Retina (tissue), 1 donor: ENCODE measurements at regions not wholly inside any gene's neighbourhood (a gene's known extent, or its start where the extent isn't known, plus 50 kb on each side); places are given as distances from the start of the nearest gene placed in this dataset.

Source experiments
- DNase-seq: peaks from one replicate; pipeline ENCODE4 v3.0.0-alpha.2; 2016

GRCh38 chr4:124279741-124280140 is 432.8 kb downstream of the ANKRD50 start:
- DNase-seq: no peak

GRCh38 chr4:124282301-124282898 is 430.1 kb downstream of the ANKRD50 start:
- no peak for DNase-seq

- DNase-seq: no peak
These were observed 423.6 kb downstream of the ANKRD50 start for GRCh38 chr4:124288706-124289486.

GRCh38 chr4:124290678-124291077 is 421.9 kb downstream of the ANKRD50 start:
- no peak for DNase-seq

GRCh38 chr4:124295413-124295812 is 417.1 kb downstream of the ANKRD50 start:
- no peak for DNase-seq

- no peak for DNase-seq
These were observed 407.6 kb downstream of the ANKRD50 start for GRCh38 chr4:124304941-124305340.

- DNase-seq: no peak
These were observed 406.2 kb downstream of the ANKRD50 start for GRCh38 chr4:124306352-124306751.

GRCh38 chr4:124307143-124307542 is 405.4 kb downstream of the ANKRD50 start:
- no peak for DNase-seq

GRCh38 chr4:124318292-124318691 is 394.2 kb downstream of the ANKRD50 start:
- DNase-seq: no peak

GRCh38 chr4:124321364-124321763 is 391.2 kb downstream of the ANKRD50 start:
- DNase-seq: no peak

- no peak for DNase-seq
These were observed 390.1 kb downstream of the ANKRD50 start for GRCh38 chr4:124322234-124323065.

- DNase-seq: no peak
These were observed 386.8 kb downstream of the ANKRD50 start for GRCh38 chr4:124325690-124326089.

GRCh38 chr4:124329134-124329533 is 383.4 kb downstream of the ANKRD50 start:
- no peak for DNase-seq

GRCh38 chr4:124330045-124330444 is 382.5 kb downstream of the ANKRD50 start:
- DNase-seq: no peak

GRCh38 chr4:124331781-124332180 is 380.8 kb downstream of the ANKRD50 start:
- no peak for DNase-seq

GRCh38 chr4:124333466-124333865 is 379.1 kb downstream of the ANKRD50 start:
- no peak for DNase-seq

GRCh38 chr4:124334119-124334518 is 378.4 kb downstream of the ANKRD50 start:
- peak; percentile 24 for DNase-seq

- no peak for DNase-seq
These were observed 374.7 kb downstream of the ANKRD50 start for GRCh38 chr4:124337874-124338273.

GRCh38 chr4:124343661-124344171 is 368.8 kb downstream of the ANKRD50 start:
- DNase-seq: no peak

GRCh38 chr4:124372916-124373315 is 339.6 kb downstream of the ANKRD50 start:
- DNase-seq: no peak

GRCh38 chr4:124386163-124386562 is 326.4 kb downstream of the ANKRD50 start:
- no peak for DNase-seq

GRCh38 chr4:124386648-124387047 is 325.9 kb downstream of the ANKRD50 start:
- no peak for DNase-seq

- DNase-seq: no peak
These were observed 322.9 kb downstream of the ANKRD50 start for GRCh38 chr4:124389591-124389990.
